HCT116 (cell line): ENCODE measurements at regions not wholly inside any gene's neighbourhood (a gene's known extent, or its start where the extent isn't known, plus 50 kb on each side); places are given as distances from the start of the nearest gene placed in this dataset.

Experiments used
- CBX3 ChIP-seq: IDR thresholded peaks from 2 replicates; pipeline ENCODE4 v1.6.1; 2012; ENCODE audit warnings: low read depth
- ELF1 ChIP-seq: IDR thresholded peaks from 2 replicates; pipeline ENCODE4 v1.6.1; 2012; ENCODE audit warnings: low read depth, borderline replicate concordance
- POLR2AphosphoS5 ChIP-seq: IDR thresholded peaks from 2 replicates; pipeline ENCODE4 v1.6.1; 2011; ENCODE audit warnings: mild to moderate bottlenecking, low read depth, low read length, moderate library complexity
- TF ChIP-seq, protein P1 (sequence below), 3 experiments: fragments of 200-600 bp in 1 of 3; sonication (generic) in 1 of 3; IDR thresholded peaks in 2 of 3; conservative IDR thresholded peaks in 1 of 3; 2 replicates each; pipeline ENCODE4 v1.5.1; 2012 to 2017; ENCODE audit warnings: low read depth in 2 of 3, low read length in 2 of 3, antibody characterized with exemption in 1 of 3, borderline replicate concordance in 1 of 3, control low read depth in 1 of 3, mild to moderate bottlenecking in 1 of 3, mixed read lengths in 1 of 3, mixed run types in 1 of 3, moderate library complexity in 1 of 3; ENCODE audit not compliant: insufficient read depth in 1 of 3

DNA sequence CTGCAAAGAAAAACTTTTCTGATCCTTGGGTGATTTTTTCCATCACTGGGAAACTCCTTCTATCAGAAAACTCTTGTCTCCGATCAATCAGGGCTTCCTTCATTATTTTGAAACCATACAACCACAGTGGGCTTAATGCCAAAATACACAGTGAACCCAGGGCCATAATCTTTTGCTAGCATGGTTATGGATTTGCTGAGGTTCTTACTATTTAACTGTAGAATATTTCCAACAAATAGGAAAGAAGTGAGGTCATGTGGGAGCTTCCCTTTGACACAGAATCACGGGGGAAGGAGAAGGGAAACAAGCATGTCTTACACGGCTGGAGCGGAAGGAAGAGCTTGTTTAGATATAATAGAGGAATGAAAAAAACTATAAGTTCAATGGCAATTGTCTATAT is 1241.7 kb downstream of the REEP3 start:
- TF ChIP-seq, protein P1, sequence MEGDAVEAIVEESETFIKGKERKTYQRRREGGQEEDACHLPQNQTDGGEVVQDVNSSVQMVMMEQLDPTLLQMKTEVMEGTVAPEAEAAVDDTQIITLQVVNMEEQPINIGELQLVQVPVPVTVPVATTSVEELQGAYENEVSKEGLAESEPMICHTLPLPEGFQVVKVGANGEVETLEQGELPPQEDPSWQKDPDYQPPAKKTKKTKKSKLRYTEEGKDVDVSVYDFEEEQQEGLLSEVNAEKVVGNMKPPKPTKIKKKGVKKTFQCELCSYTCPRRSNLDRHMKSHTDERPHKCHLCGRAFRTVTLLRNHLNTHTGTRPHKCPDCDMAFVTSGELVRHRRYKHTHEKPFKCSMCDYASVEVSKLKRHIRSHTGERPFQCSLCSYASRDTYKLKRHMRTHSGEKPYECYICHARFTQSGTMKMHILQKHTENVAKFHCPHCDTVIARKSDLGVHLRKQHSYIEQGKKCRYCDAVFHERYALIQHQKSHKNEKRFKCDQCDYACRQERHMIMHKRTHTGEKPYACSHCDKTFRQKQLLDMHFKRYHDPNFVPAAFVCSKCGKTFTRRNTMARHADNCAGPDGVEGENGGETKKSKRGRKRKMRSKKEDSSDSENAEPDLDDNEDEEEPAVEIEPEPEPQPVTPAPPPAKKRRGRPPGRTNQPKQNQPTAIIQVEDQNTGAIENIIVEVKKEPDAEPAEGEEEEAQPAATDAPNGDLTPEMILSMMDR (IDR thresholded peaks at IDR 0.05 in 2 of 3, conservative IDR thresholded peaks at IDR 0.05 in 1 of 3; ENCODE audit: borderline replicate concordance in 1 of 3, insufficient read depth in 1 of 3, low read depth in 2 of 3, low read length in 2 of 3) = no peak
- TF ChIP-seq CBX3 (no peak), ELF1 (no peak), POLR2AphosphoS5 (no peak)
